GM19397 (cell line): ENCODE measurements at regions not wholly inside any gene's neighbourhood (a gene's known extent, or its start where the extent isn't known, plus 50 kb on each side); places are given as distances from the start of the nearest gene placed in this dataset.
"Not testable (repeated sequence)": the region's sequence is repeated elsewhere in the genome, so short reads cannot be mapped to it uniquely, and the experiment has no call there.

ENCODE experiments used
- ATAC-seq: cut with Tn5 transposase; IDR thresholded peaks from one replicate; pipeline ENCODE4 v1.9.1; 2021; ENCODE audit warnings: mild to moderate bottlenecking, moderate library complexity; ENCODE audit not compliant: unreplicated experiment

DNA sequence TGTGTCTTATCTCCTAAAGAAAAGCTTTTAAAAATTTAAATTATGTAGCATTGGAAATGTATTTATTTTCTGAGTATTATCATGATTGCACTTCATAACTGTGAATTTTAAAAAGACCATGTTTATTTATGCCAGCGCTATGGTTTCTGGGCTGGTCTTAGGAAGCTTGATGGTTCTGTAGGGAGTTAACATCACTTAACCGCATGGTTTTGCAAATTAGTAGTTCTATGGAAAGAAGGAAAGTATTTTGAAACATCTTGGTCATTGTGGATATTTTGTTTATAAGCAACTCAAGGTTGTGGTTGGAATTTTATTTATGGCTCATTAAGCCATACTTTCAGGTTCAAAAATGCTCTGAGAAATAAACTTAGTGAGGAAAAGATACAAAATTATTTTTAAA is 549.4 kb downstream of the STK39 start:
- no peak for ATAC-seq

DNA sequence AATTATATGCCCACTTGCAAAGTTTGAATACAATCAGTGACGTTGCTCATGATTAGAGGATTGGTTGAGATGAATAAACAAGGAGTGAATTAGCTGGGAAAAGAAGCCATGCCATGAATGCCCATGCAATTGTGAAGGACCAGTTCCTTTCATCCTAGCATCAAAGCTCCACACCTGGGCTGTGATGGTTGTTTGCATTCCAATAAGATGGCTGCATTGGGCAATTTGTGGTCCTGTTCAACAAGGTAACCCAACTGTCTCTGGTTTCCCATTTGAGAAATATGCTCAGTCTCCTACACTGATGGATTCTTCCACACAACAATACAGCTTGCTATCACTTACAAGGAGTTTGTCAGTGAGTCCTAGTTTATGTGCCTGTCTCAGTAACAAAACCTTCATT is 550.2 kb downstream of the STK39 start:
- no peak for ATAC-seq

GRCh38 chr2:167692936-167693335 is 554.5 kb downstream of the STK39 start:
- no peak for ATAC-seq

DNA sequence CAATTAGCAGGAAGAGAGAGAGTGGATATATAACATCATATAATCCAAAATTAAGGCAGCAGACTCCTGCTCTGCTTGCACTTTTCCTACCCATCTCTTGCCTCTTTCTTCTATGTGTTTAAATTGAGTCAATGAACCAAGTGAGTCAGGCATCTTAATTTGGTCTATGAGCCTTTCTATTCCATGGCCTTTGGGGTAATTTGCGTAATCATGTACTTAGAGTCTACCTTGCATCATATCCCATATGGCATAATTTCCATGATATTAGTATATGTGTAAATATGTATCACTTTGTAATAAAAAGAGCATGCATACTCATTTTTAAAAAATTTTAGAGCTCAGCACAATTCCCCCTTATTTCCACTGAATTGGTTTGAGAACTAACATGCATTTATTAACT is 555.2 kb downstream of the STK39 start:
- ATAC-seq = no peak

GRCh38 chr2:167689444-167689843 is 558.0 kb downstream of the STK39 start:
- ATAC-seq = no peak

GRCh38 chr2:167686691-167687090 is 560.7 kb downstream of the STK39 start:
- ATAC-seq = no peak

DNA sequence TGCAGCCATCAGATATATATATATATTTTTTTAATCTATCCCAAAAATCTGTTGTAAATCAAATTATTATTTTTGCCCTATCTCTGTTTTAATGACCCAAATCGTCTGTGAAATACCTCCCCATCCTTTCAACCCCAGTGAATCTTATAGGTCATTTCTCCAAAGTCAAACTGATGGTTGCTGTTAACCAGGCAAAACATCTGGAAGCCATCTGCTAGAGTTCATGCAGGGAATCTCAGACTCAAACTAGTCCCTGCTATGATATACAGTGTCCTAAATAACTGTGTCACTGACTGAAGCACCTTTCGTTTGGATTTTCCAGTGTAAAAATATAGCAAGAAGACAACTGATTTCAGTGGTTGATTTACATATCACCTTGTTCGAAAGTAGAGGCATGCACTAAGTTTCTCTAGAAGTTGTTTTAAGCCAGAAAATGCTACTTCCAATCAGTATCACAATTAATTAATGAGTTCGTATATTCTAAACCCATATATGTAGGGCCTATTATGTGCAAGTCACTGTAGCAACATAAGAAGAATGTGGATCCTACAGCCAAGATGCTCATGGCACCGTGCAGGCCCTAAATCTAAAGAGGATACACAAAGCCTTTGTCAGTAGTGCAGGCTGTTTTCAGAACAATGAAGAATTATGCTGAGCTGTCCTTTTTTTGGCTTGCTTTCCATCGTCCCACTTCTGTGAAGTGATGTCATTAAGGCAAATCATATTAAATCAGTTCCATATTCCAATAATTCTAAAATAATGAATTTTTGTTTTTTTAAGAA is 566.0 kb downstream of the STK39 start:
- no peak for ATAC-seq

DNA sequence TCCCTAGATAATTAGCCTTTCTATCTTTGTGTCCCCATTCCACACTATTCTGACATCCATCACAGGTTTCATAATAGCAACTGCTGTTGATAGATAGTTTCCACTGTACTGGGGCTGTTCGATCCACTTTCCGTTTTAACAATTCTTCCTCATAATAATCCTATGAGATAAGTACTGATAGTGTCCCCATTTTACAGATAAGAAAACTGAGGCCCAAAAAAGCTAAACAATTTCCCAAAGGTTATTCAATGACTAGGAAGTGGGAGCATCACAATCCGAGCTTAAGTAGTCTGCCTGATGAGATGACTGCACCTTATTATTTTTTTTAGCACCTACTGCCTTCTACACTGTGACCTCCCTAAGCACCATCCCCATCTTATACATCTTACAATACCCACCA is 569.2 kb downstream of the STK39 start:
- no peak for ATAC-seq

DNA sequence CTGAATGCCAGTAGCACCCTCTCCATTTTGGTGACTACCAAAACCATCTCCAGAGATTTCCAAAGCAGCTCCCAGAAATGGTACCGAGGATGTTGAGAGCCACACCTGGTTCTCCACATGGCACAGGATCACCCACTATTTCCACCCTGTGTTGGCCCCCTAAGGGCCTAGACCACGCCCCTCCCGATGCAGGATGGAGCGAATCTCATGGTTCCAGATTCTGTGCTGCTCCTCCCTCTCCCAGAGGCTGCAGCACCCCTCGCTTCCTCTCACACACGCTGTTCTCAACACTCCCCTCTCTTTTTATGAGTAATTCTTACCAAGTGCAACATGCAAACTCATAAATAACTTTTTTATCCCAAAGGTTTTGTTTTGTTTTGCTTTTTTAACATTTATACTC is 571.5 kb downstream of the STK39 start:
- no peak for ATAC-seq

DNA sequence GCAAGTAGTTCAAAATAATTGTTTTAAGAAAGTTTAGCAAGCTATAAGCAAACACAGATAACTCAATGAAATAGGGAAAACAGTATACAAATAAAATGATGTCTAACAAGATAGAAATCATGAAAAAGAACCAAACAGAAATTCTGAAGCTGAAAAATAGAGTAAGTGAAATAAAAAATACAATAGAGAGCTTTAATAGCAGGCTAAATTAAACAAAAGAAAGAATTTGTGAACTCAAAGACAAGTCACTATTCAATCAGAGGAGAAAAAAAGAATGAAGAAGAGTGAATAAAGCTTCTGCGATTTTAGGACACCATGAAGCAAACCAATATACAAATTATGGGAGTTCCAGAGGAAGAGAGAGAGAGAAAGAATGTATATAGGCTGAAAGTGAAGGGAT is 576.8 kb downstream of the STK39 start:
- ATAC-seq = no peak

- no peak for ATAC-seq
Measured at GRCh38 chr2:167653131-167653530, 594.3 kb downstream of the STK39 start.

GRCh38 chr2:167652401-167652800 is 595.0 kb downstream of the STK39 start:
- ATAC-seq = no peak

- no peak for ATAC-seq
Measured at GRCh38 chr2:167651406-167652151, 595.8 kb downstream of the STK39 start.

GRCh38 chr2:167646557-167646956 is 600.8 kb downstream of the STK39 start:
- no peak for ATAC-seq

GRCh38 chr2:167640096-167640495 is 607.3 kb downstream of the STK39 start:
- no peak for ATAC-seq

DNA sequence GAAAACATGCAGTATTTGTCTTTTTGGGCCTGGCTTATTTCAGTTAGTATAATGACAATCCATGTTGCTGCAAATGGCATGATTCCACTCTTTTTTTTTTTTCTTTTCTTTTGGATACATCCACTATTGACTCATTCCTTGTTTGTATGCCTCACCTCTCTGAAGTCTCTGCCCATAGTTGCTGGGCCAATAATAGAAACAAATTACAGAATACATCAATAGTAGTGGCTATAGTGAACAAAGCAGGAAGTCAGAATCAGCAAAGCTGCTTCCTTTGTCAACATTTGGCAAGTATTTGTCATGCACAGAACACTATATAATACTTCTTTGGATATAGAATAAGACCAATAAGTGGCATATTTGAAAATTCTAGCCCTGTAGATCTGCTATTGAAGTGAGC is 609.7 kb downstream of the STK39 start:
- ATAC-seq = no peak

- not testable (repeated sequence) for ATAC-seq
Measured at GRCh38 chr2:167632271-167632670, 615.1 kb downstream of the STK39 start.

- no peak for ATAC-seq
Measured at GRCh38 chr2:167626961-167627360, 620.4 kb downstream of the STK39 start.

DNA sequence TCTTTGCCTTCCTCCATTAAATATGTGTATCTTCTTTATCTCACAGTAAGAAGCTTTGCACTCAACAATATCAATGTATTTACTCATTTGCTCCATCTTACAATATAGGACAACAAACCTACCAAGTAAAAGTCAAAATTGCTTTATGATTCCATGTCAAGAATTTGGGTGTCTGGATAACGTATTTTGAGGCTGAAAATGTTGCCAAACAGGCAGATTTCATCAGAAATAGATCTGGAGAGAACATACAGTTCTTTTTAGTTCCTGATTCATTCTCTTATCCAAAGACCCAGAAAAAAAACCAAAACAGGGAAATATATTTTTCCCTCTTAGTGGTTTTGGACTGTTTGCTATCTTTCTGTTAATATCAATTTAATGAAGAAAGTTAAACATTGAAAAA is 621.1 kb downstream of the STK39 start:
- no peak for ATAC-seq

DNA sequence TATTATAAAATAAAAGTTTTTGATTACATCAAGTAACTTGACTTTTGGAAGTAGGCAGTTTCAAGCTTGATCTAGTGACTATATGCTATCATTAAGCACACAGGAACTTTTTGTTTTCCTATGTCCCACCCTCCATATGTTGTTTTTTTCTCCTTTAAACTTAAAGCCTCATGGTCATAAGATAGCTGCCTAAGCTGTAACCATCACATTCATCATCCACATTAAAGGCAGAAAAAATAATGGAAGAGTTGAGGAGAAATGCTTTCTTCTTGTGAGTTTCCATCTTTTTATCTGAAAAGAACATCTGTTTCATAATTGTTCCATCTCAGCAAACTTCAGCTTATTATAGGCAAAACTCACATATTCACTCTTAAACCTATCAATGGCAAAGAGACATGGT is 630.4 kb downstream of the STK39 start:
- ATAC-seq = no peak

GRCh38 chr2:167613471-167613870 is 633.9 kb downstream of the STK39 start:
- ATAC-seq = no peak

GRCh38 chr2:167608487-167608886 is 638.9 kb downstream of the STK39 start:
- no peak for ATAC-seq
